ENCODE measurements at regions not wholly inside any gene's neighbourhood (a gene's known extent, or its start where the extent isn't known, plus 50 kb on each side); places are given as distances from the start of the nearest gene placed in this dataset.
"Not testable (repeated sequence)": the region's sequence is repeated elsewhere in the genome, so short reads cannot be mapped to it uniquely, and the experiment has no call there.

GRCh38 chr2:51894584-51894983 lies 862.7 kb upstream of the NRXN1 start:
- TF ChIP-seq CTCF (IDR thresholded peaks at IDR 0.05; ENCODE audit: low read length); EZH2 (optimal IDR thresholded peaks at IDR 0.05; ENCODE audit: low read depth, low read length); EZH2phosphoT487 (IDR thresholded peaks at IDR 0.05; ENCODE audit: low read length): not testable (repeated sequence)
